GM19455 (cell line): ENCODE measurements at regions not wholly inside any gene's neighbourhood (a gene's known extent, or its start where the extent isn't known, plus 50 kb on each side); places are given as distances from the start of the nearest gene placed in this dataset.
"Not testable (repeated sequence)": the region's sequence is repeated elsewhere in the genome, so short reads cannot be mapped to it uniquely, and the experiment has no call there.

ENCODE experiments used
- ATAC-seq: cut with Tn5 transposase; IDR thresholded peaks from one replicate; pipeline ENCODE4 v1.9.1; 2021; ENCODE audit not compliant: unreplicated experiment

DNA sequence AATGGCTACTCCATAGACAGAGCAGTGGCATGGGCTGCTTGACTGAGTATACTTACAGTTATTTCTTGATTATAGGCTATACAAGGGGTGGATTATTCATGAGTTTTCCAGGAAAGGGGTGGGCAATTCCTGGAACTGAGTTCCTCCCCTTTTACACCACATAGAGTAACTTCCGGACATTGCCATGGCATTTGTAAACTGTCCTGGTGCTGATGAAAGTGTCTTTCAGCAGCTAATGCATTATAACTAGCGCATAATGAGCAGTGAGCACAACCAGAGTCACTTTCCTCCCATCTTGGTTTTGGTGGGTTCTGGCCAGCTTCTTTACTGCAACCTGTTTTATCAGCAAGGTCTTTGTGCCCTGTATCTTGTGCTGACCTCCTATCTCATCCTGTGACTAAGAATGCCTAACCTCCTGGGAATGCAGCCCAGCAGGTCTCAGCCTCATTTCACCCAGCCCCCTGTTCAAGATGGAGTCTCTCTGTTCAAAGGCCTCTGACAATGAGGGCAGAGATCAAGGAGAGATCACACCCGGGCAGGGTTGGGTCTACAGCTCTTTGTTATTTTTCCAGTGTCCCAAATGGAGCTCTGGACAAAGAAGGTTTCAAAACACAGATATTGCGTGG is 468.4 kb upstream of the PRKX start:
- ATAC-seq, result no peak

DNA sequence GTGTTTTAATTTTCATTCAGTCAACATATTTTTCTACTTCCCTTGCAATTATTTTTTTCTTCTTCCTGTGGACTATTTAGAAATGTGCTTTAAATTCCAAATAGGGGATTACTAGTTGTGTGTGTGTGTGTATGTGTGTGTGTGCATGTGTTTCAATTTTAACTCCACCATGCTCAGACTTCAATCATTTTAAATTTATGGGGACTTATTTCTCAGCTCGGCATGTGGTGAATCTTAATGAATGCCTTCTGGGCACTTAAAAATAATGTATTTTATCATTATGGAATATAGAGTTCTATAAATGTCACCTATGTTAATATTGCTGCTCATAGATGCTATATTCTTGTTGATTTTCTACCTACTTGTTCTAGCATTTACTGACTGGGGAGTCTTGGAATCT is 465.6 kb upstream of the PRKX start:
- no peak for ATAC-seq

DNA sequence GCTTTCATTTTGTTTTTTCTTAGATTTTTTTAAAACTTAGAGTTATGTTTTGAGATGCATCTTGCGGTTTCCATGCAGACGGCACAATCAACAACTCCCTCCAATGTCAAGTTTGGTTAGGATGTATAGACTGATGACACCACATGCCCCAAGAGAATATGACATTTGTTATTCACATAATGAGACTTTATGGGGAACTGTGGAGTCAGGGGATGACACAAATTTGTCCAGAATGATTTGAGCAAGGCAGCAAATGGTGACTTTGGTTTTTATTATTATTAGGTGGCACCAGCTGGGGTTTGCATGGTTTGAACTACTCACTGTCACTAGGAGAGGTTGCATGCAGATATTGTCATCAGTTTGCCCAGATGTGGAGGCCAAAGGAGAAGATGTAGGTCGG is 461.8 kb upstream of the PRKX start:
- no peak for ATAC-seq

DNA sequence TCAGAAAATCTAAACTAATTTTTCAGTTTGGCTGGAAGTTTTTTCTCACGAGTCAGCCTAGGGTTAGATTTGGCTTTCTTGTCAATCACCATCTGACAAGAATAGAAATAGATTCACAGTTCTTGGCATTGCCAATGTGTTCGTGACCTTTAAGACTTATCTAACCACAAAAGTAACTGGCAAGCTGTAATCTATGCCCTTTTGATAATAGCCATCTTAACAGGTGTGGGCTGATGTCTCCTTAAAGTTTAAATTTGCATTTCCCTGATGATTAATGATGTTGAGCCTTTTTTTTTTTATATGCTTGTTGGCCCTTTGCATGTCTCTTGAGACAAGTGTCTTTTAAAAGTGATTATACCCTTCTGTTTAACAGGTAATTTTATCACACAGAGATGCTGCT is 460.3 kb upstream of the PRKX start:
- no peak for ATAC-seq

DNA sequence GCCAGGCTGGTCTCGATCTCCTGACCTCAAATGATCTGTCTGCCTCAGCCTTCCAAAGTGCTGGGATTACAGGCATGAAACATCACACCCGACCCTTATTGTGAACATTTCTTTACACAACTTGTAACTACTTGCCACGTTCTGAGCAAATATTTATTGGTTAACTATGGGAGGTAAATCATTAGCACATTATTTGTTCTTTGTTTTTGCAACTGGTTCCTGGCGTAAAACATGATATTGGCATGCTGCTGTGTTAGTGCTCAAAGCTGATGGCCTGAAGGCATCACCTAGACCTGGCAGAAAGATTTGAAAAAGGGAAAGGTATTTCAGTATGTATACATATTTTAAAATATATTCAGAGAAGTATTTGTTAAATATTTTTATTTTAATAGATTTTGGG is 438.3 kb upstream of the PRKX start:
- no peak for ATAC-seq

DNA sequence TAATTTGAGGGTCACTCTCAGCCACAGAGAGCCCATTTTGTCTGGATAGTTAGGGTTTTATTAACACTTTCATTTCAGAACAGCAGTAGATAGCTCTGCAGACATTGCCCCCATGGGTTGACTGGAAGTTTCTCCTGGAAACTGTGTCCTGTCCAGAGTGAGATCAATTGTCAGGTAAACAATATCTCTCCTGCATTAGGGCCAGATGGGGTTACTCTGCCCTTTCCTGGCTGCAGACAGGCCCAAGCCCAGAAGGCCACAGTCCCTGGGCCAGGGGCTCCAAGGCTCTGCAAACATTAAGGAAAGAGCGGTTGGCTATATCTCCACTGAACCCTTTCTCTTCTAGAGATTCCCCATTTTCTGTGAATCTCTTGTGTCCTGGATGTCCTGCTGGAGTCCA is 436.8 kb upstream of the PRKX start:
- no peak for ATAC-seq

DNA sequence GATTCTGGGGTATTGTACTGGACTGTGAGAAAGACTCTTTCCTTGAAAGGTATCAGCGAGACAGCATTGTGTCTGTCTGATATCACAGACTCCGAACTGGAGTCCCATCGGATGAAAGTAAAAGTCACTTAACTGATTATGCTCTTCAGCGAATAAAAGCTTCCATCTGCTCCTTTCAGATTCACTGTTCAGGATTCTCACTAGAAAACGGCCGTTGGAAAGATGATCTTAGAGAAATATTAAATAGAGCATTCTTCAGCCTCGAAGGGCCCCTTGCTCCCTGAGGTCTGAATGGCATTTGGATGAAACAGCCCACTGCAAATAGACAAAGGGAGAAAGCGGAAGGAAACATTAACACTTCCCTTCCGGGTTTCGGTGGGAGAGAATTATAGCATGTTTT is 416.2 kb upstream of the PRKX start:
- no peak for ATAC-seq

DNA sequence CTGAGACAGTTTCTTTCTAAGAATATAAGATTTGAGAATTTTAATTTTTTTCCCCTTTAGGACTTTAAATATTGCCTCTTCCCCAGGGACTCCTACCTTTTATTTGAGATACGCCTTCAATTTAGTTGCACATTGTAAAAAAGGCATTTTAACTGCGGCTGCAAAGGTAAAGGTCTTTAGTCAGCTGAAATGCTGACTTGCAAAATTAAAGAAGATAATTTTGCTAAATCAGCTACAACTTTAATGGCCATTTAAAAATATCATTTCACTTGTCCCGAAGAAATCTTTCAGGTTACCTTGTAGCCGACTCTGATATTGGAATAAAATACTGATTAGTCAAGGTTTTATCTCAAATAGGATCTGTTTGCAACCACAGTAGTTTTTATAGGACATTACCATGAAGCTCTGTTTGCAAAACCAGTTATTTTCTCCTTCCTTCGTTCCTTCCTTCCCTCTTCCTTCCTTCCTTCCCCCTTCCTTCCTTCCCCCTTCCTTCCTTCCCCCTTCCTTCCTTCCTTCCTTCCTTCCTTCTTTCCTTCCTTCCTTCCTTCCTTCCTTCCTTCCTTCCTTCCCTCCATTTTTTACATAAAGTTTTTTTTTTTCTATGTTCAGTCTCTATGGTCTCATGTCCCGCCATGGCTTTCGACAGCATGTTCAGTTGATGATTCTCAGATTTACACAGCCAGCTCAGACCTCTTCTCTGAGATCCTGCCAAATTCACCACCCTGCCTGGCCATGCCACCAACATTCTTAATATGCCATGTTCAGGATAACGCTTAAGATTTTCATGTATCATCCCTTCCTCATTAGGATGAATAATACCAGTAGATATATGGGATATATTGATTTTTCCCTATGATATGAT is 405.4 kb upstream of the PRKX start:
- no peak for ATAC-seq

DNA sequence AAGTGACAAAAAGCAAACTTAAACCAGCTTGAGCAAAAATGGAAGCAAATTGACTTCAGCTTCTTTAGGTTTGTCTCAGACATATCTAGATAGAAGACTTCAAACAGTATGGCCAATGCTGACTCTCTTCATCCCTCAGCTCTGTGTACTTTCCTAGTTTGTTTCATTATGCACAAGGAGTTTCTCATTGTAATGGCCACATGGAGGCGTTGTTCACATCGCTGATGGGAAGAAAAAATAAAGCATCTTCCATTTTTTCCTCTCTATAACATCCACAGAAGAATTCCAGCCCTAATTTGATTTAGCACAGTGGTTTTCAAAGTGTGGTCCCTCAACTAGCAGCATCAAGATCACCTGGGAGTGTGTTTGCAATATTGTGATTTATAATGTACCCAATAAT is 397.5 kb upstream of the PRKX start:
- no peak for ATAC-seq

DNA sequence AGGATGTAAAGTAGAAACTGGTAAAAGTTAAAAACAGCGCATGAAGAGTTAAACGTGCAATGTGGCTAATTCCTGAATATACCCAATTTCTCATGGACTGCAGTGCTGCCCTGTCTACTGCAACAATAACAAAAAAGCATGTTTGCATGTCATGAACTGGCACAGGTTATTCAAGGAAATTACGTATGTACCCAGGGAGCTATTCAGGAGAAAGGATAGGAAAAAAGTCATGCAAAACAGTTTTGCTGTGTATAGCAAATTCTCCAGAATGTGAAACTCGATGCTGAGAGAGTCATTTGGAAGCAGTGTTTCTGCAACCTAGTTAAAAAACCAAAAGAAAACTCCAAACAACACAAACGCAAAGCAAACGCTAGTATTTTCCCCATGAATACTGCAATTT is 381.5 kb upstream of the PRKX start:
- ATAC-seq, result no peak

DNA sequence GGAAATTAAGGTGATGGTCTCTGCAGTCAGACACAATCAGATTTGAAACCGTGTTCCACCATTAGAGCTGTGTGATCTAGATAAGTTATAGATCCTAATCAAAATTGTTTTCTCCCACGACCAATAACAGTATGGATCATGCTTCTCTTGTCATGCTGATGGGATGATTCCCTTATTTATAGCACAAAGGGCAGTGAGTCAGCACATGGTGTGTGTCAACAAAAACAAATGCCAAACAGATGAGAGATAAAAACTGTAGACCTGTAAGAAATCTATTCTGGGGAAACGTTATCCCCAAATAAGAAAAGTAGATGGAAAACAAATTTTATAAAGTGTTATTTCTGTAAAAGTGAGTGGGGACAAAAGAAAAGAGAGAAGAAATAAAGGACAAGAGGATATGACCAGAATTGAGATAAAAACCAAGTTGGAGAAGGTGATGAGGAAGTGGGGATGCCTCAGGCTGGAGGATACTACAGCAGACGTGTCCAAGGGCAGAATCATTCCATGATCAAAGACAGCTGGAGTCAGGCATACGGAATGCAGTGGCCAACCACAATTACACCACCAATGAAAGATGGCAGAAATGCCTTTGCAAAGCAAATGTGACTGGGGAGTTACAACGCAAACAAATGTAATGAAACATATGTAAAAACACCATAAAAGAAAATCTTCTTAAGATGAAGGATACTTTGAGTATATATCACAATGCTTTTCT is 377.8 kb upstream of the PRKX start:
- ATAC-seq, result no peak

DNA sequence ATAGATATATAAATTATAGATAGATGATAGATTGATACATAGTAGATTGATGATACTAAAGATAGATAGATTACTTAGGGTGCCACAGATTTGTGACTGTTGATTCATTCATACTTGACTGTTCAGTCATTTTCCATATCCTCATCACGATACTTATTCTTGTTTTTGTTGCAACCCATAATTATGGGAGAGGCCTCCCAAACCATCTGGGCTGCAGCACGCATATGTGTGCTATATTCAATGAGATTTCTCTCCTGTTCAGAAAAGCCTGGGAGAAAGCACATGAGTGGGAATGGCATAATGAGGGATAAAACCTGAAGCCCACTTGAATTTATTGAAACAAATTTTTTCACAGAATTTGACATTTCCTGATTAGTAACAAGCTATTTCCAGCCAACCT is 346.4 kb upstream of the PRKX start:
- no peak for ATAC-seq

DNA sequence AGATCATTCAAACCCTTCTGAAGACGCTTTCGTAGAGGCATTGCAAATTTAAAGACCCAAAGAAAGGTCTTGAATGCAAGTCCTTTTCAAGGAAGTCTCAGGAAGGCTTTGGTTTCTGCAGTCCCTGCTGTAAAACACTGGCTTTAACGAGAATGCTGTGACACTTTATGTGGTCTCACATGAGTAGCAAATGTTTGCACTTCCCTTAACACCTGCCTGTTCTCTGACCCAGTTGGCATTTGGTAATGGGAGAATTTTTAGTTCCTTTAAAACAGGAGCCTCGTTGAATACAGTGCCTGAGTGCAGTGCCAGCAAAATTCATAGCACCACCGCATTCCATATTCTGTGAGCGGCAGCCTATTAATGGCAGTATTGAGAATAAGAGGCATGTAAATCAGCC is 330.5 kb upstream of the PRKX start:
- no peak for ATAC-seq

DNA sequence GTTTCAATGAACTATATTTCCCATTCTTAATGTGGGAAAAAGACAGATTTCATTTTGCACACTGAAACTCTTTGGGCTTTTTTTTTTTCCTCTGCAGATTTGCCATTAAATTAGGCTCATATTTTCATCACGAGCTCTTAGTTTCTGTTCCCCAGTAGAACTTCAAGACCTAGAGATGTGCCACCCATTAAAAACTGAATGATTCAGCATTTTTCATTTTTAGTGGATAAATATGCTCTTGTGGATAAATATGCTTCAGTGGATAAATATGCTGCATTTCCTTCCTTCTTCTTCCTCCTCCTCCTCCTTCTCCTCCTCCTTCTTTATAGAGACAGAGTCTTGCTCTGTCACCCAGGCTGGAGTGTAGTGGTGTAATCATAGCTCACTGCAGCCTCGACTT is 322.4 kb upstream of the PRKX start:
- ATAC-seq, result no peak

DNA sequence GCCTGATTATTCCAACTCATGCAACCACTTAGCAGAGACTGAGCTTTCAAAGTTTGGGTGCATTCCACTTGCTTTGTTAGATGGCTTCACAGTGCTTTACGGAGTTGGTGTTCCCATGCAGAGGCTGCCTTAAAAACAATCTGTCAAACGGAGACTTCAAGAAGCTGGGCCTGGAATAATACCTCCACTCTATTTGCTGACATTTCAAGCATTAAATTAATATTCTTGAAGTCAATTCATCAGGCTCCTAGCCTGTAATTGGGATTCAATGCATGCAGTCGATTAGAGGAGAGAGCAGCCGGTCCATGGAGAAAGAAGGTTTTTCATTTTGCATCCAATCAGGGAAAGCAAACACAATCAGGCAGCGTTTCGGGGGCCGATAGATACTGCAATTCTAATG is 314.7 kb upstream of the PRKX start:
- no peak for ATAC-seq

DNA sequence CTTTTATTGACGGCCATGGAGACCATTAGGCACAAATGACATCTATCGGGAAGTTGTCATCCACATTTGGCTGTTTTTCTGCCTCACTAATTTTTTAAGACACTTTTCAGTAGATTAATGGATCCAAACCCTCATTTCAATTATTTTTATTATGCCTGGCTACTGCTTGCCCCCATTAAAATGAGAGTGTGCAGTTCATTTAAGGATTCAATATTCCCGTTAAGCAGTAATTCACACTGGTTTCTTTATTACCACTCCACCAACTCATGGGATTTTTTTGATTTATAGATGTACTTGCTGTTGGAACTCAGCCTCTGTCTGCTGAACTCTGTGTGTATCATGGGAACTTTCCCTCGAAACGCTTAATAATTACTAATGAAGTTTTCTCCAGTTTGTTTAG is 291.8 kb upstream of the PRKX start:
- ATAC-seq, result no peak

DNA sequence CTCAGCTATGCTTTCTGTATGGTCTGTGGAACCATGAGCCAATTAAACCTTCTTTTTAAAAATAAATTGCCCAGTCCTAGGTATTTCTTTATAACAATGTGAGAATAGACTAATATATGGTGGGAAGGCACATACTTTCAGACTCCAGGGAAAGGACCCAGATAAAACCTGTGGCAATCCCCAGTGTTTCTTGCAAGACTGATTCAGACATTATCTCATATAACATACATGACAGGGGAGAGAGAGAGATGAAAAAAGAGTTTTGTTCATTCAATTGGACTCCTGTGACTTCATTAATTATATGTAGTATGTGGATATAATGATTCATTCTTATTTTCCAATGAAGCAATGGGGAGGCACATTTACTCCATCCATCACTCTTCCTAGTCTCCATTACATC is 291.4 kb upstream of the PRKX start:
- no peak for ATAC-seq

DNA sequence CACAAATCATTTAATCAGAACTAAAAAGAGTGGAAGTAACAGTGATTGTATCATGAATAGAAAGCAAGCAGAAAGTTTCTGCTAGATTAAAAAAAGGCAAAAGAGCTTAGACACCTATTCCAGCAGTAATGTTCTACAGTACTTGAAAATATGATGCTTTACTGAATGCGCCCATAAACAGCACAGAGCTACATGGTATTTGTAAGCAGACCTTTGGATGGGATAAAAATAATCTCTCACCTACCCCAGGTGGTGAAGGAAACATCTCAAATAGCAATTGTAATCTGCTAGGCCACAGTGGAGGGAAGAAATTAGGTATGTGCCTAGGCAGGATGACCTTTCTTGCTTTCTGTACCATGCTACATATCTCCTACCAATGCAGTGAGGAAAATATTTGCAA is 280.9 kb upstream of the PRKX start:
- ATAC-seq, result no peak

DNA sequence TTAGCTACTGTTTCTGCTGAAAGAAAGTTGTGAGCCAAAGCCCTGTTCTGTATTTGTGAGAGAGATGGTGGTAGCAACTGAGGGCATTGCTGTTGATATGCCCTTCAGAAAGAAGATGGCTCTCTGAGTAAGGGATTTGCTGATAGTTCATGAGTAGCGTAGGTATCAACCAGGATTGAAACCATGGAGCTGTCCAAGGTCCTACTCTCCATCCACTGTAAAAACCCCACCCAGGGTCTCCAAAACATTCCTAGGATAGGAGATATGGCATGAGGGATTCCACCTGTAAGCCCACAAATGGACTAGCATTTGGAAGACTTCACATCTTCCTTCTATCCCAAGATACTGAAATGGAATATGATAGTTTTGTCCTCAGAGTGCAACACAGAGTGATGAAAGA is 277.1 kb upstream of the PRKX start:
- ATAC-seq, result no peak

DNA sequence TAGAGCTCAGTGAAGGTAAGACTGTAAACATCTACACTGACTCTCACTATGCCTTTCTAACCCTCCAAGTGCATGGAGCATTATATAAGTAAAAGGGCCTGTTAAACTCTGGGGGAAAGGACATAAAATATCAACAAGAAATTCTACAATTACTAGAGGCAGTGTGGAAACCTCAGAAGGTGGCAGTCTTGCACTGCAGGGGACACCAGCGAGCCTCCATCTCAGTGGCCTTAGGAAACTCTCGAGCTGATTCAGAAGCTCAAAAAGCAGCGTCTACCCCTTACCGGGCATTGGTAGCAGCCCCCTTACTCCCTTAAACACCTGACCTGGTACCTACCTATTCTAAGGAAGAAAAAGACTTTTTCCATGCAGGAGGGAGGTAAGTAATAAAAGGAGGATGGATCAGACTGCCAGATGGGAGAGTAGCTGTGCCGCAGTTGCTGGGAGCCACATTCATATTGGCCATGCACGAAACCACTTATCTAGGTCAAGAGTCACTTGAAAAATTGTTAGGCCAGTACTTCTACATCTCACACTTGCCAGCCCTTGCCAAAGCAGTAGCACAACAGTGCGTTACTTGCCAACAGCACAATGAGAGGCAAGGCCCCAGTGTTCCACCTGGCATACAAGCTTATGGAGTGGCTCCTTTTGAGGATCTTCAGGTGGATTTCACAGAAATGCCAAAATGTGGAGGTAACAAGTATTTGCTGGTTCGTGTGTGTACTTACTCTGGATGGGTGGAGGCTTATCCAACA is 258.8 kb upstream of the PRKX start:
- not testable (repeated sequence) for ATAC-seq

DNA sequence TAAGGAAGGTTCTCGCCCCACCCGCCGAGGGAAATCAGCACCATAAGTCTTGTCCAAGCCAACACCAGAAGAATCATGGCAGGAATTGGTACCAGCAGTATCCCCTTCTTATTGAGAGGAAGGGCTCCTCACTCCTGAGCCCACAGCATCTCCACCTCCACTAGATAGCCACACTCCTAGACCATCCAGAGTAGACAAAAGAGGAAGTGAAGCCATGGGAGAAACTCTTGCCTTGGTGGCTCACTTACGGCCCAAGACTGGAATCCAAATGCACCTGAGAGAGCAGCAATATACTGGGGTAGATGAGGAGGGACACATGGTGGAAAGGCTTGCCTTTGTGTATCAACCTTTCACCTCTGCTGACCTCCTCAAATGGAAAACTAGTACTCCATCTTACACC is 255.3 kb upstream of the PRKX start:
- no peak for ATAC-seq

DNA sequence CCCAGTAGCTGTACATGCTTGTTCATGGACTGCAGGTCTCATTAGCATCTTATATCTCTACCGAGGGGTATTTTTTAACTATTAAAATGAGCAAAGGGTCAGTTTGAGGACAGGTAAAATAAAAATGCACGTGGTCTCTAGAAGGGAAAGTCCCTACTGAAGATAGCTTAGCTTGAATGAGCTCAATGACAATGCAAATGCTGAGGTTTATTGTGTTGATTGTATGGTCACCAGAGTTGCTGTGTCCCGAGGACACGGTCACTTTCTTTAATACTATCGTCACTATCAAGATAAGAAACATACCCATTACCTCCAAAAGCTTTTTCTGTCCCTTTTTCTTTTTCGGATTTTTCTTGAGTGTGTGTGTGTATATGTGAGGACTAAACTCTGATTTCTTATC is 250.5 kb upstream of the PRKX start:
- no peak for ATAC-seq
